Erythroblast (primary cell): ENCODE measurements at regions not wholly inside any gene's neighbourhood (a gene's known extent, or its start where the extent isn't known, plus 50 kb on each side); places are given as distances from the start of the nearest gene placed in this dataset.

Source experiments
- GATA1 ChIP-seq: IDR thresholded peaks from 2 replicates; pipeline ENCODE4 v1.6.1; 2011; ENCODE audit warnings: low read depth, mild to moderate bottlenecking, control low read depth, low read length, moderate library complexity
- POLR2A ChIP-seq: IDR thresholded peaks from 2 replicates; pipeline ENCODE4 v1.6.1; 2011; ENCODE audit warnings: mild to moderate bottlenecking, low read length

- TF ChIP-seq POLR2A: no peak
- no peak for TF ChIP-seq GATA1
Observed at GRCh38 chr4:126869967-126870366, 762.8 kb upstream of the INTU start.
